Kidney (tissue), 13 donors: ENCODE measurements at regions not wholly inside any gene's neighbourhood (a gene's known extent, or its start where the extent isn't known, plus 50 kb on each side); places are given as distances from the start of the nearest gene placed in this dataset.
"Not testable (repeated sequence)": the region's sequence is repeated elsewhere in the genome, so short reads cannot be mapped to it uniquely, and the experiment has no call there.

Source experiments
- DNase-seq, 5 donors: peaks; one replicate each; pipeline ENCODE4 v3.0.0-alpha.2; 2013 to 2020
- FAIRE-seq: peaks from 2 replicates; lab custom pipeline; 2012; peaks lifted over from hg19 to GRCh38; lab: Jason Lieb, UNC
- H3K27ac ChIP-seq, 2 donors: one replicate each; pipeline ENCODE4 v1.7.0; 2013; ENCODE audit warnings: low read depth in 2 of 2, low read length in 2 of 2, inconsistent platforms in 1 of 2
- H3K27me3 ChIP-seq: one replicate; pipeline ENCODE4 v1.7.1; 2013; ENCODE audit warnings: low read length, inconsistent platforms; ENCODE audit not compliant: control insufficient read depth, insufficient read depth
- H3K36me3 ChIP-seq, 3 donors: one replicate each; pipeline versions ENCODE4 v1.7.0 to v1.7.1; 2013; ENCODE audit warnings: low read length in 3 of 3, control low read depth in 1 of 3, inconsistent platforms in 1 of 3; ENCODE audit not compliant: insufficient read depth in 3 of 3, control insufficient read depth in 2 of 3
- H3K4me1 ChIP-seq, 3 donors: one replicate each; pipeline versions ENCODE4 v1.7.0 to v1.7.1; 2013; ENCODE audit warnings: low read length in 3 of 3, inconsistent platforms in 1 of 3, low read depth in 1 of 3; ENCODE audit not compliant: control insufficient read depth in 2 of 3, insufficient read depth in 2 of 3
- H3K4me3 ChIP-seq, 3 donors: one replicate each; pipeline versions ENCODE4 v1.7.0 to v1.8.1; 2013; ENCODE audit warnings: low read length in 3 of 3, control low read depth in 1 of 3, inconsistent platforms in 1 of 3
- H3K9ac ChIP-seq, 3 donors: one replicate each; pipeline versions ENCODE4 v1.7.0 to v1.7.1; 2013; ENCODE audit warnings: low read length in 3 of 3, control low read depth in 1 of 3, inconsistent platforms in 1 of 3
- H3K9me3 ChIP-seq, 3 donors: one replicate each; pipeline versions ENCODE4 v1.7.0 to v1.7.1; 2013; ENCODE audit warnings: low read length in 3 of 3, control low read depth in 1 of 3, inconsistent platforms in 1 of 3; ENCODE audit not compliant: control insufficient read depth in 2 of 3, insufficient read depth in 1 of 3
- intact Hi-C: fragments of 100-400 bp; cut with DNase I; formaldehyde crosslinking; loops from one replicate; pipeline ENCODE4 v1.11.1; 2022
- TF ChIP-seq, protein P1 (sequence below): IDR thresholded peaks from 3 replicates; pipeline ENCODE4 v1.5.1; 2012; ENCODE audit warnings: mild to moderate bottlenecking, moderate library complexity, borderline replicate concordance; ENCODE audit not compliant: insufficient read depth; ENCODE audit errors: extremely low read depth
- donor health status: control.
- donor health status: control.
- donor health status: control.
- donor health status: control.
- donor health status: control.
- donor health status: DM: yes; HTN: yes; CAD: no.
- donor health status: Normal renal cell carcinoma (clear cell type).

DNA sequence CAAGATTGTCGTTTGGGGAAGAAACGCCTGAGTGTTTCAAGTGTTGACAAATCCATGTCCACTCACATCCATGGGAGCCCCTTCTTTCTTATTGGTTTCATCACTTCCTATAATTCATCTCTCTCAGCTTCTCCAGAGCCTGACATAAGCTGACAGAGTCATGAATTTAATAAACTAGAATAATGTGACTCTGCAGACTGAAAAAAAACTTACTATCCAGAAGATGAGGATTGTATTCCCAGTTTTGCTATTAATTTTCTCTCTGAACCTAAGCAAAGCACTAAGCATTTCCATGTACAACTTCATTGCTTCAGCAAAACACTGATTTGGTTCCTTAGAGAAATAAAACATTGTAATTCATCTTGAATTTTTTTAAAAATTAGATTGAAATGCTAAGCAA, 691.8 kb downstream of the MTRR start:
- Histone ChIP-seq H3K27me3 (no peaks in the 10 kb centered on the region), H3K4me3 (no peak overlapping the region), H3K4me1 (no peaks in the 10 kb centered on the region), H3K36me3 (no peaks in the 10 kb centered on the region), H3K27ac (no peak overlapping the region), H3K9me3 (peaks cover 0 to 3% (median 0%) of the 10 kb centered on the region in 3 donors), H3K9ac (no peak overlapping the region)
- intact Hi-C loops, result no loop called here
- DNase-seq (no peak), FAIRE-seq (no peak)
- TF ChIP-seq, protein P1, sequence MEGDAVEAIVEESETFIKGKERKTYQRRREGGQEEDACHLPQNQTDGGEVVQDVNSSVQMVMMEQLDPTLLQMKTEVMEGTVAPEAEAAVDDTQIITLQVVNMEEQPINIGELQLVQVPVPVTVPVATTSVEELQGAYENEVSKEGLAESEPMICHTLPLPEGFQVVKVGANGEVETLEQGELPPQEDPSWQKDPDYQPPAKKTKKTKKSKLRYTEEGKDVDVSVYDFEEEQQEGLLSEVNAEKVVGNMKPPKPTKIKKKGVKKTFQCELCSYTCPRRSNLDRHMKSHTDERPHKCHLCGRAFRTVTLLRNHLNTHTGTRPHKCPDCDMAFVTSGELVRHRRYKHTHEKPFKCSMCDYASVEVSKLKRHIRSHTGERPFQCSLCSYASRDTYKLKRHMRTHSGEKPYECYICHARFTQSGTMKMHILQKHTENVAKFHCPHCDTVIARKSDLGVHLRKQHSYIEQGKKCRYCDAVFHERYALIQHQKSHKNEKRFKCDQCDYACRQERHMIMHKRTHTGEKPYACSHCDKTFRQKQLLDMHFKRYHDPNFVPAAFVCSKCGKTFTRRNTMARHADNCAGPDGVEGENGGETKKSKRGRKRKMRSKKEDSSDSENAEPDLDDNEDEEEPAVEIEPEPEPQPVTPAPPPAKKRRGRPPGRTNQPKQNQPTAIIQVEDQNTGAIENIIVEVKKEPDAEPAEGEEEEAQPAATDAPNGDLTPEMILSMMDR, result no peak

DNA sequence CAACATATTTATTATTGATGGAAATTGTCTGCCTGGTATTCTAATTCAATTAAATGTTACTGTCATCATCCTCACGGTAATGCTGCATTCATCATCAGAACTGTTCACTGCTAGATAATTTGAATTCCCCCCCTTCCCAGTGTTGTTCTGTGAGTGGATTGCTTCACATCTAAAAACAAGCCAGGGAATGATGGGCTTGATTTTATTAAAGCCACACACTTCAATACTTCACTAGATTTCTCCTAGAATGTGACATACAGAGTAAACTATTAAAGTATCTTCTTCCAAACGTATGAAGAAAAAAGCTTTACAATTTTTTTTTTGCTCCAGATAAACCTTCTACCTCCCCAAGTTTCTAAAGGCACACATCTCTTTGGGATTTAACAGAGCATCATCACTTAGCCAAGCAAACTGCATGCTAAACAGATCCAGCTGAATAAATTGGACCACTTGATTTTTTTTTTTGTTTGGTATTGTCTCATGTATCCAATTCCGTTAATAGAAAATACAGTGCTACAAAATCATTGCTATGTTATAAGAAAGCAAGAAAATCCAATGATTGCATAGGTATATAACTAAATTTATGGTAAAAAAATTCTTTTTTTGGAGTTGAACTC, 692.4 kb downstream of the MTRR start:
- FAIRE-seq (no peak), DNase-seq (no peak)
- Histone ChIP-seq H3K4me1 (no peaks in the 10 kb centered on the region), H3K27ac (no peak overlapping the region), H3K9ac (no peak overlapping the region), H3K4me3 (no peak overlapping the region), H3K27me3 (no peaks in the 10 kb centered on the region), H3K9me3 (no peaks in the 10 kb centered on the region), H3K36me3 (no peaks in the 10 kb centered on the region)
- intact Hi-C loops, result no loop called here
- TF ChIP-seq, protein P1, result no peak

DNA sequence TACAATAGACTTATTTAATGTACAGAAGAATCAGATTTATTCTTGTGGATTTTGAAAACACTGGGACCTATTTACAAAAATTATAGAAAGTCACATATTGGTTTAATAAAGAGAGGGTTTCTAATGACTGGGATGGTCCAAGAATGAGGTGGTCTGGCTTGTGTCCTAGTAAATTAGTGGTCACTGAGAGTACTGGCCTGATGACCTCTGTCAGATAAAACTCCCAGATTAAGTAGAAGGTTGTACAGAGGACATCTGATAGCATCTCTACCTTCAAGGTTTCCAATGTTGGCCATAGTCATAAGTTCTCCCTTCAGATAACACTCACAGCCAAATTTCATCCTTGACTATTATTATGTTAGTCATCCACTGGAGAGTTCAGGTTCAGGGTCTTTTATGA, 692.9 kb downstream of the MTRR start:
- Histone ChIP-seq H3K4me3 (no peak overlapping the region), H3K27ac (no peak overlapping the region), H3K9me3 (no peaks in the 10 kb centered on the region), H3K36me3 (no peaks in the 10 kb centered on the region), H3K4me1 (no peaks in the 10 kb centered on the region), H3K27me3 (no peaks in the 10 kb centered on the region), H3K9ac (no peak overlapping the region)
- TF ChIP-seq, protein P1, result no peak
- intact Hi-C loops, result no loop called here
- DNase-seq (no peak), FAIRE-seq (no peak)

DNA sequence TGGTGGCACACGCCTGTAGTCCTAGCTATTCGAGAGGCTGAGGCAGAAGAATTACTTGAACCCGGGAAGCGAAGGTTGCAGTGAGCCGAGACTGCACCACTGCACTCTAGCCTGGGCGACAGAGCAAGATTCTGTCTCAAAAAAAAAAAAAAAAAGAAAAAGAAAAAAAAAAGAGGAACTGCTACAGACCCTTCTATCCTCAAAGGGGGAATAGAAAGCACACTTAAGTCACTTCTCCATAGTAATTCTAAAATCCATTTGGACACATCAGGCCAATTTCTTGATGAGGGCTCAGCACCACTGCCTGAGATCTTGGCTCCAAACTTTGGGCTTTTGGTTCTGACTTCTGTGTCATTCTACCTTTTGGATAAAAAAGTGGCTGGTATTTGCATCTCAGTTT, 694.6 kb downstream of the MTRR start:
- H3K9ac ChIP-seq, H3K4me1 ChIP-seq, DNase-seq, H3K4me3 ChIP-seq, H3K9me3 ChIP-seq, H3K27ac ChIP-seq, intact Hi-C loops, H3K27me3 ChIP-seq, H3K36me3 ChIP-seq, FAIRE-seq: not testable (repeated sequence)
